HG03469 (cell line): ENCODE measurements at regions not wholly inside any gene's neighbourhood (a gene's known extent, or its start where the extent isn't known, plus 50 kb on each side); places are given as distances from the start of the nearest gene placed in this dataset.

Experiments
- ATAC-seq: cut with Tn5 transposase; IDR thresholded peaks from one replicate; pipeline ENCODE4 v1.9.1; 2021; ENCODE audit warnings: mild to moderate bottlenecking, moderate library complexity, moderate number of reproducible peaks; ENCODE audit not compliant: unreplicated experiment

GRCh38 chr4:11342401-11342800, 86.3 kb downstream of the HS3ST1 start:
- no peak for ATAC-seq

- ATAC-seq = no peak
Measured at GRCh38 chr4:11341337-11342043, 87.2 kb downstream of the HS3ST1 start.

GRCh38 chr4:11338956-11339782, 89.5 kb downstream of the HS3ST1 start:
- ATAC-seq = no peak

- no peak for ATAC-seq
Measured at GRCh38 chr4:11337287-11337686, 91.4 kb downstream of the HS3ST1 start.

GRCh38 chr4:11336435-11336834, 92.3 kb downstream of the HS3ST1 start:
- no peak for ATAC-seq

- ATAC-seq = no peak
Measured at GRCh38 chr4:11334887-11335286, 93.8 kb downstream of the HS3ST1 start.

GRCh38 chr4:11328401-11328800, 100.3 kb downstream of the HS3ST1 start:
- ATAC-seq = no peak

GRCh38 chr4:11326021-11326420, 102.7 kb downstream of the HS3ST1 start:
- no peak for ATAC-seq

GRCh38 chr4:11323771-11324170, 104.9 kb downstream of the HS3ST1 start:
- ATAC-seq = no peak

GRCh38 chr4:11313157-11313943, 115.3 kb downstream of the HS3ST1 start:
- no peak for ATAC-seq

GRCh38 chr4:11312389-11312788, 116.3 kb downstream of the HS3ST1 start:
- no peak for ATAC-seq

GRCh38 chr4:11301075-11301660, 127.5 kb downstream of the HS3ST1 start:
- no peak for ATAC-seq

- ATAC-seq = no peak
Measured at GRCh38 chr4:11299836-11300235, 128.9 kb downstream of the HS3ST1 start.

- ATAC-seq = no peak
Measured at GRCh38 chr4:11299016-11299415, 129.7 kb downstream of the HS3ST1 start.

GRCh38 chr4:11298451-11298850, 130.2 kb downstream of the HS3ST1 start:
- ATAC-seq = no peak

- ATAC-seq = no peak
Measured at GRCh38 chr4:11297627-11298026, 131.1 kb downstream of the HS3ST1 start.

- no peak for ATAC-seq
Measured at GRCh38 chr4:11297201-11297600, 131.5 kb downstream of the HS3ST1 start.

GRCh38 chr4:11293866-11294265, 134.8 kb downstream of the HS3ST1 start:
- no peak for ATAC-seq

GRCh38 chr4:11287055-11287454, 141.6 kb downstream of the HS3ST1 start:
- ATAC-seq = no peak

- peak; percentile 83 for ATAC-seq
Measured at GRCh38 chr4:11286533-11286932, 142.2 kb downstream of the HS3ST1 start.

GRCh38 chr4:11281720-11282119, 147.0 kb downstream of the HS3ST1 start:
- ATAC-seq = no peak
